Mesothelial cell of epicardium (in vitro differentiated cells): ENCODE measurements at regions not wholly inside any gene's neighbourhood (a gene's known extent, or its start where the extent isn't known, plus 50 kb on each side); places are given as distances from the start of the nearest gene placed in this dataset.
"Not testable (repeated sequence)": the region's sequence is repeated elsewhere in the genome, so short reads cannot be mapped to it uniquely, and the experiment has no call there.

Experiments
- DNase-seq, 2 experiments: peaks; one replicate each; pipeline ENCODE4 v3.0.0; 2021; ENCODE audit warnings: low spot score in 2 of 2; ENCODE audit not compliant: unreplicated experiment in 2 of 2
- H3K27ac Mint-ChIP-seq: 2 replicates; pipeline ENCODE4 v1.8.0; 2021; ENCODE audit warnings: mixed read lengths
- H3K27me3 Mint-ChIP-seq: 2 replicates; pipeline ENCODE4 v1.8.0; 2021; ENCODE audit warnings: low read depth, mixed read lengths
- H3K36me3 Mint-ChIP-seq: 2 replicates; pipeline ENCODE4 v1.8.0; 2021; ENCODE audit warnings: mixed read lengths
- H3K4me1 Mint-ChIP-seq: 2 replicates; pipeline ENCODE4 v1.8.0; 2021; ENCODE audit warnings: mixed read lengths
- H3K4me3 Mint-ChIP-seq: 2 replicates; pipeline ENCODE4 v1.8.0; 2021; ENCODE audit warnings: mild to moderate bottlenecking, moderate library complexity, mixed read lengths
- H3K9me3 Mint-ChIP-seq: 2 replicates; pipeline ENCODE4 v1.8.0; 2021; ENCODE audit warnings: mixed read lengths
- TF ChIP-seq, protein P1 (sequence below): fragments of 200-600 bp; sonication (generic); IDR thresholded peaks from one replicate; pipeline ENCODE4 v1.5.0; 2021; ENCODE audit warnings: antibody characterized with exemption; ENCODE audit not compliant: unreplicated experiment

DNA sequence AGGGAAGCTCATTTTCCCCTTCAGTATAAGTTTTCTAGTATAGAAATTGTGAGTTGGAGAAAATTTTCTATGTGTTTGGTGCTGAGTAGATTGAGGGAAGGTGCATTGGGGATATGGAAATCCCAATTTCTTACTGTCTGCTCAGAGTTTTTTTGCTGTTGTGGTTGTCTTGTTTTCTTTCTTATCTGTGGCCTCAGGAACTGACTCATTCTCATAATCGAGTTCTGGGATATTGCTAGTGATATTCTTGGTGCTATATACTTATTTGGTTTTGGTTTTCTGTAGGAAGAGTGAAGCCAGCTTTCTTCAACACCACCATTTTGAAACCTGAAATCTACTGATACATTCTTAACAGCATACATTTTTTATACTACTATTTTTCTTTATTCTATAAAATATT is 869.2 kb downstream of the DIPK2A start:
- Mint-ChIP-seq H3K4me3 (no peak overlapping the region), H3K36me3 (peaks cover 10% of the 10 kb centered on the region), H3K4me1 (no peaks in the 10 kb centered on the region), H3K27me3 (no peaks in the 10 kb centered on the region), H3K9me3 (peaks cover 30% of the 10 kb centered on the region), H3K27ac (no peak overlapping the region)
- TF ChIP-seq, protein P1, sequence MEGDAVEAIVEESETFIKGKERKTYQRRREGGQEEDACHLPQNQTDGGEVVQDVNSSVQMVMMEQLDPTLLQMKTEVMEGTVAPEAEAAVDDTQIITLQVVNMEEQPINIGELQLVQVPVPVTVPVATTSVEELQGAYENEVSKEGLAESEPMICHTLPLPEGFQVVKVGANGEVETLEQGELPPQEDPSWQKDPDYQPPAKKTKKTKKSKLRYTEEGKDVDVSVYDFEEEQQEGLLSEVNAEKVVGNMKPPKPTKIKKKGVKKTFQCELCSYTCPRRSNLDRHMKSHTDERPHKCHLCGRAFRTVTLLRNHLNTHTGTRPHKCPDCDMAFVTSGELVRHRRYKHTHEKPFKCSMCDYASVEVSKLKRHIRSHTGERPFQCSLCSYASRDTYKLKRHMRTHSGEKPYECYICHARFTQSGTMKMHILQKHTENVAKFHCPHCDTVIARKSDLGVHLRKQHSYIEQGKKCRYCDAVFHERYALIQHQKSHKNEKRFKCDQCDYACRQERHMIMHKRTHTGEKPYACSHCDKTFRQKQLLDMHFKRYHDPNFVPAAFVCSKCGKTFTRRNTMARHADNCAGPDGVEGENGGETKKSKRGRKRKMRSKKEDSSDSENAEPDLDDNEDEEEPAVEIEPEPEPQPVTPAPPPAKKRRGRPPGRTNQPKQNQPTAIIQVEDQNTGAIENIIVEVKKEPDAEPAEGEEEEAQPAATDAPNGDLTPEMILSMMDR, result no peak
- DNase-seq, result no peak

DNA sequence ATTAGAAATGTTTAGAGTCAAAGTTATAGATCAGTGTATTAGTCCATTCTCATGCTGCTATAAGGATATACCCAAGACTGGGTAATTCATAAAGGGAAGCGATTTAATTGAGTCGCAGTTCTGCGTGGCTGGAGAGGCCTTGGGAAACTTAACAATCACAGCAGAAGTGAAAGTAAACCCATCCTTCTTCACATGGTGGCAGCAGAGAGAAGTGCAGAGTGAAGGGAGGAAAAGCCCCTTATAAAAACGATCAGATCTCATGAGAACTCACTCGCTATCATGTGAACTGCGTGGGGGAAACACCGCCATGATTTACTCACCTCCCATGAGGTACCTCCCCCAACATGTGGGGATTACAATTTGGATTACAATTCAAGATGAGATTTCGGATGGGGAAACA is 871.5 kb downstream of the DIPK2A start:
- TF ChIP-seq, protein P1, result no peak
- DNase-seq, result no peak
- Mint-ChIP-seq H3K4me1 (no peaks in the 10 kb centered on the region), H3K27me3 (no peaks in the 10 kb centered on the region), H3K27ac (no peak overlapping the region), H3K4me3 (no peak overlapping the region), H3K36me3 (peaks cover 9% of the 10 kb centered on the region), H3K9me3 (peaks cover 19% of the 10 kb centered on the region)

DNA sequence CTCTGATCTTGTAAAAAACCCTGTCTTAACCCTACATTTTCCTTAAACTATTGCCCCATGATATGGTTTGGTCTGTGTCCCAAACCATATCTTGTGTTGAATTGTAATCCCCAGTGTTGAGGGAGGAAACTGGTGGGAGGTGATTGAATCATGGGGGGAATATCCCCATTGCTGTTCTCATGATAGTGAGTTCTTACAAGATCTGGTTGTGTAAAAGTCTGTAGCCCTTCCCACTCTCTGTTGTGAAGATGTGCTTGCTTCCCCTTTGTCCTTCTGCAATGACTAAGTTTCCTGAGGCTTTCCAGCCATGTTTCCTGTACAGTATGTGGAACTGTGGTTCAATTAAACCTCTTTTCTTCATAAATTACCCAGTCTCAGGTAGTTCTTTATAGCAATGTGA is 881.4 kb downstream of the DIPK2A start:
- no peak overlapping the region for H3K4me3 Mint-ChIP-seq
- TF ChIP-seq, protein P1, result no peak
- no peak overlapping the region for H3K27ac Mint-ChIP-seq
- H3K36me3 Mint-ChIP-seq, result no peaks in the 10 kb centered on the region
- no peak for DNase-seq
- no peaks in the 10 kb centered on the region for H3K9me3 Mint-ChIP-seq
- no peaks in the 10 kb centered on the region for H3K27me3 Mint-ChIP-seq
- H3K4me1 Mint-ChIP-seq, result no peaks in the 10 kb centered on the region

DNA sequence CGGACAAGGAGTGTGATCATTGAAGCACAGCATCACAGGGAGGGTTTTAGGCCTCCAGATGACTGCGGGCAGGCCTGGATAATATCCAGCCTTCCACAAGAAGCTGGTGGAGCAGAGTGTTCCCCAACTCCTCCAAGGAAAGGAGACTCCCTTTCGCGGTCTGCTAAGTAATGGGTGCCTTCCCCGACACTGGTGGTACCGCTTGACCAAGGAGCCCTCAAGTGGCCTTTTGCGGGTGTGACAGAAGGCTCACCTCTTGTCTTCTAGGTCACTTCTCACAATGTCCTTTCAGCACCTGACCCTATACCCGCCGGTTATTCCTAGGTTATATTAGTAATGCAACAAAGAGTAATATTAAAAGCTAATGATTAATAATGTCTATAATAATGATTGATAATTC is 882.4 kb downstream of the DIPK2A start:
- not testable (repeated sequence) for H3K4me1 Mint-ChIP-seq, H3K9me3 Mint-ChIP-seq, DNase-seq, H3K36me3 Mint-ChIP-seq, H3K27me3 Mint-ChIP-seq, H3K4me3 Mint-ChIP-seq, H3K27ac Mint-ChIP-seq

DNA sequence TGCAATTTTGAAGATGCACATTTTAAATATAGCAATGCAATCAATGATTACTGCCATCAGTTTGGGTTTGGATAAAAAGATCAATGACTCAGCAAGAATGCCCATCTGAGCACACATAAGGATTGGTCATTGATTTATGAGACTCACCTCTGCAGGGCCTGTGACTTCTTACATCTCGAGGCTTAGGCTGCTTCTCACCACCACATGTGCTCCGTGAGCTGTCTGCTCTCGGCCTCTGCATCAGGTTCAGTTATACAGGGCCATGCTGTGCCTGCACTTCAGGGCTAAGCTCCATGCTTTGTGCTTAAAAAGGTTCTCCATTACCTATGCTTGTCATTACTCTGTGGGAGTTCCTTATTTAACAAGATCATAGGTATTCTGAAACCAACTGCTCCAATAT is 887.5 kb downstream of the DIPK2A start:
- Mint-ChIP-seq H3K27ac (no peak overlapping the region), H3K9me3 (no peaks in the 10 kb centered on the region), H3K27me3 (no peaks in the 10 kb centered on the region), H3K4me1 (no peaks in the 10 kb centered on the region), H3K36me3 (no peaks in the 10 kb centered on the region), H3K4me3 (no peak overlapping the region)
- TF ChIP-seq, protein P1, result no peak
- no peak for DNase-seq

DNA sequence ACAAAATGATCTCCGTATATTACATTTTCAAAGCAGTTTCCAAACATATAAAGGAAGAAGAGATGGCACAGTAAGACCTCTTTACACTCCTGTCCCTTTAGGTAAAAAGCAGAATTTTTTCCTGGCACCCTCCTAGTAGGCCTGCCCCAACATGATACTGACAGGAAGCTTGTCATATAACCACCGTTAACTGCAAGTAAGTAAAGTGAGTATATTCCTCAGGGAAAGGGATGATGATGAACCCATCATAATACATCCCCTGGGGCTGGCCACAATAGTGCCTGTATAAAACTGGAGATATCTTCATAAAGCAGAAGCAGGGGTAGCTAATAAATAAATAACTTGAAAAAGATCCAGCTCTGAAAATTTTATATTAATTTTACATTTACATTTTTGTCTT is 893.0 kb downstream of the DIPK2A start:
- Mint-ChIP-seq H3K27ac (no peak overlapping the region), H3K9me3 (peaks cover 7% of the 10 kb centered on the region), H3K27me3 (no peaks in the 10 kb centered on the region), H3K36me3 (no peaks in the 10 kb centered on the region), H3K4me1 (peaks cover 9% of the 10 kb centered on the region), H3K4me3 (no peak overlapping the region)
- TF ChIP-seq, protein P1, result no peak
- DNase-seq, result no peak
